Astrocyte of the cerebellum (primary cell): ENCODE measurements at regions not wholly inside any gene's neighbourhood (a gene's known extent, or its start where the extent isn't known, plus 50 kb on each side); places are given as distances from the start of the nearest gene placed in this dataset.

Experiments used
- DNase-seq: peaks from one replicate; pipeline ENCODE4 v3.0.0-alpha.2; 2011; ENCODE audit warnings: low read depth
- H3K4me3 ChIP-seq: 2 replicates; pipeline ENCODE4 v1.5.1; 2011; ENCODE audit warnings: mild to moderate bottlenecking, low read depth, low read length, moderate library complexity
- CTCF ChIP-seq: IDR thresholded peaks from 2 replicates; pipeline ENCODE4 v1.5.1; 2012; ENCODE audit warnings: low read length, low read depth, moderate library complexity, mild to moderate bottlenecking; ENCODE audit errors: missing control alignments
- in situ Hi-C: cut with HindIII; loops from 2 replicates; pipeline ENCODE4 v1.10.0; 2017; ENCODE audit warnings: low sequenced_read_pairs

DNA sequence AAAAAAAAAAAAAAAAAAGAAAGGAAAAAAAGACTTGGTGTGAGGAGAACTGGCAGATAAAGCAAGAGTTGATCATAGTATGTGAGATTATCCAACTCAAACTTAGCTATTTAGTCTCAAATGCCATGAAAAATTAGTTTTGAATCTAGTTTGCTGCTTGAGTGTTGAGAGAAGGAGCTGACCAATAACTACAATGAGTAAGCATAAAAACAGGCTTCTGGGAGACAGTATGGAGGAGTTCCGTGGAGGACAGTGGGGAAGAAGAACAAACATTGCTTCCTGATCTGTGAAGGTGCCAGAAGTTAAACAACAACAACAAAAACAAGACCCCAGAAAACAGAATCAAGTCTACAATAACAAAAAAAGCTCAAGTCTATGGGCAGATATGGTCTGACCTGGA is 317.1 kb upstream of the POT1 start:
- no peak for DNase-seq
- no peak for TF ChIP-seq CTCF
- in situ Hi-C loops: no loop called here
- no peak overlapping the region for H3K4me3 ChIP-seq

GRCh38 chr7:125241548-125241947 is 311.9 kb upstream of the POT1 start:
- TF ChIP-seq CTCF: no peak
- in situ Hi-C loops: no loop called here
- no peak for DNase-seq
- H3K4me3 ChIP-seq: no peak overlapping the region

- no peak for DNase-seq
- no peak overlapping the region for H3K4me3 ChIP-seq
- in situ Hi-C loops: no loop called here
- no peak for TF ChIP-seq CTCF
Measured at GRCh38 chr7:125222596-125222995, 293.0 kb upstream of the POT1 start.

DNA sequence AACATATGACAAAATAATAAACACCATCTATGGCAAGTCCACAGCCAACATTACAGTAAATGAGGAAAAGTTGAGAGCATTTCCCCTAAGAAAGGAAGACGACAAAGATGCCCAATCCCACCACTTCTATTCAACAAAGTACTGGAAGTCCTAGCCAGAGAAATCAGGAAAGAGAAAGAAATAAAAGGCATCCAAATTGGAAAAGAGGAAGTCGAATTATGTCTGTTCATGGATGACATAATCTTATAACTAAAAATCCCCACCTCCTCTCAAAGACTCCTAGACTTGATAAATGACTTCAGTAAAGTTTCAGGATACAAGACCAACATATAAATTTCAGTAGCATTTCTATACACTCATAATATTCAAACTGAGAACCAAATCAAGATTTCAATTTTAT is 288.5 kb upstream of the POT1 start:
- in situ Hi-C loops: no loop called here
- no peak for TF ChIP-seq CTCF
- DNase-seq: no peak
- no peak overlapping the region for H3K4me3 ChIP-seq

DNA sequence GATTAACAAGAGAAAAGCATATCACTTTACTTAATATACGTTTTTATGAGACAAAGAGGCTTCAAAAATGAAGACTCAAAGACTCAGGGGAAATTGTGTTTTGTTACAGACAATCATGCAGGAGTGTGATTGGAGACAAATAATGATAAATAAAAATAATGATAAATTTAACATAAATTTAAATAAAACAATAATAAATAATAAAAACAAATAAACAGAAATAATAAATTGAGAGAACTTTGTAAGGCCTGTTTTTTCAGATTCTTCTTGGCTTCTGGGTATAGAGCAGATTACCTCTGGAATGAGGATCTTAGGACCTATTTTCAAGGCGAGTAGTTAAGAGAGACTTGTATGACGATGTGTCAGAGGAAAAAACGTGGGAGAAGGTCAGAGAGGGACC is 271.4 kb upstream of the POT1 start:
- no peak for TF ChIP-seq CTCF
- H3K4me3 ChIP-seq: no peak overlapping the region
- in situ Hi-C loops: no loop called here
- DNase-seq: no peak

- DNase-seq: no peak
- TF ChIP-seq CTCF: no peak
- H3K4me3 ChIP-seq: no peak overlapping the region
- in situ Hi-C loops: no loop called here
Measured at GRCh38 chr7:125197731-125198393, 268.2 kb upstream of the POT1 start.

DNA sequence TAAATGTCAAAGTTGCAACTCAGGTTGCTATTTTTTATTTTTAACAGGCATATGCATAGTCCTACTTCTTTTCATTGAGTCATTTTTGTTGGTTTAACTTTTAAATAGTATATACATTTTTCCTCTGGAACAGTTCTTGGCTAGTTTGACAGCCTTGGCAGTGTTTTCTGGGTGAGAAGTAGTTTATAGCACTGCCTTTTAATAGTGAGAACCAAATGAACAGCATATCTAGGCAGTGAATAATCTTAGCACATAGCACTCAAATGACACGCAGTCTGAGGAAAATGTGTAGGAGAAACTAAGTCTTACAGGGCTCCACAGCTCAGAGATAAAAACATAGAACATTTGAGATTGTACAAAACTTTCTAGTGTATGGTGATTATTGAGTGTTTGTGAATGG is 265.5 kb upstream of the POT1 start:
- no peak overlapping the region for H3K4me3 ChIP-seq
- in situ Hi-C loops: no loop called here
- DNase-seq: no peak
- TF ChIP-seq CTCF: no peak
